K562 (cell line): ENCODE measurements at regions not wholly inside any gene's neighbourhood (a gene's known extent, or its start where the extent isn't known, plus 50 kb on each side); places are given as distances from the start of the nearest gene placed in this dataset.

ENCODE experiments used
- ATF7 ChIP-seq: fragments of 450-650 bp; IDR thresholded peaks from 2 replicates; pipeline ENCODE4 v1.7.1; 2014; ENCODE audit warnings: mild to moderate bottlenecking, moderate library complexity
- CBFB ChIP-seq: sonication (generic); formaldehyde crosslinking; IDR thresholded peaks from 2 replicates; pipeline ENCODE4 v1.4.0; 2020; ENCODE audit warnings: mild to moderate bottlenecking, missing genetic modification reagents
- EHMT2 ChIP-seq: fragments of 450-650 bp; IDR thresholded peaks from 2 replicates; pipeline ENCODE4 v1.6.1; 2018; ENCODE audit warnings: antibody characterized with exemption
- HDAC6 ChIP-seq: IDR thresholded peaks from 2 replicates; pipeline ENCODE4 v1.6.1; 2012; ENCODE audit warnings: low read depth, mild to moderate bottlenecking, control low read depth, inconsistent platforms, low read length, moderate library complexity
- MAZ ChIP-seq, 2 experiments: fragments of 450-650 bp in 1 of 2; sonication (generic) in 1 of 2; formaldehyde crosslinking; IDR thresholded peaks in 1 of 2; conservative IDR thresholded peaks in 1 of 2; 2 replicates each; pipeline versions ENCODE4 v1.4.0 to v1.5.0; 2020; ENCODE audit warnings: mild to moderate bottlenecking in 1 of 2, missing genetic modification reagents in 1 of 2
- MTA2 ChIP-seq: fragments of 450-650 bp; IDR thresholded peaks from 2 replicates; pipeline ENCODE4 v1.6.1; 2016; ENCODE audit warnings: low read depth
- NCOR1 ChIP-seq: fragments of 450-650 bp; IDR thresholded peaks from 2 replicates; pipeline ENCODE4 v1.6.1; 2016; ENCODE audit warnings: mild to moderate bottlenecking, moderate library complexity
- NFIC ChIP-seq: fragments of 450-650 bp; IDR thresholded peaks from 2 replicates; pipeline ENCODE4 v1.6.1; 2017; ENCODE audit warnings: mild to moderate bottlenecking, inconsistent platforms
- POLR3A ChIP-seq: IDR thresholded peaks from 2 replicates; pipeline ENCODE4 v1.6.1; 2011; ENCODE audit warnings: borderline replicate concordance, mild to moderate bottlenecking, moderate library complexity; ENCODE audit not compliant: insufficient read length, insufficient read depth; ENCODE audit errors: extremely low read depth
- PURB ChIP-seq: sonication (generic); formaldehyde crosslinking; IDR thresholded peaks from 2 replicates; pipeline ENCODE4 v1.9.0; 2021; ENCODE audit warnings: low read depth, mild to moderate bottlenecking, missing genetic modification reagents
- SMAD4 ChIP-seq: fragments of 250-450 bp; sonication (Bioruptor Pico); conservative IDR thresholded peaks from 2 replicates; pipeline ENCODE4 v1.8.0; 2021; ENCODE audit warnings: inconsistent platforms, mild to moderate bottlenecking, moderate library complexity
- SPI1 ChIP-seq: IDR thresholded peaks from 2 replicates; pipeline ENCODE4 v1.6.1; 2011; ENCODE audit warnings: low read depth, low read length, control low read depth, borderline replicate concordance
- ZNF24 ChIP-seq: fragments of 450-650 bp; IDR thresholded peaks from 2 replicates; pipeline ENCODE4 v1.6.1; 2016
- ZNF589 ChIP-seq: fragments of 200-800 bp; sonication (Bioruptor generic); IDR thresholded peaks from 2 replicates; pipeline ENCODE4 v1.6.1; 2016; ENCODE audit warnings: low read depth, missing genetic modification characterization, missing compliant biosample characterization
- TF ChIP-seq, protein P1 (sequence below): fragments of 250-450 bp; sonication (Bioruptor Pico); IDR thresholded peaks from 2 replicates; pipeline ENCODE4 v1.9.0; 2021; ENCODE audit warnings: mild to moderate bottlenecking, inconsistent platforms
- TF ChIP-seq, protein P2 (sequence below): fragments of 450-650 bp; IDR thresholded peaks from 2 replicates; pipeline ENCODE4 v1.6.1; 2016; ENCODE audit warnings: missing biosample characterization, missing genetic modification characterization
- TF ChIP-seq, protein P3 (sequence below): fragments of 450-650 bp; IDR thresholded peaks from 2 replicates; pipeline ENCODE4 v1.6.1; 2018; ENCODE audit not compliant: partially characterized antibody
- TF ChIP-seq, protein P4 (sequence below): sonication (generic); formaldehyde crosslinking; IDR thresholded peaks from 2 replicates; pipeline ENCODE4 v1.4.0; 2020; ENCODE audit warnings: mild to moderate bottlenecking, missing genetic modification reagents

DNA sequence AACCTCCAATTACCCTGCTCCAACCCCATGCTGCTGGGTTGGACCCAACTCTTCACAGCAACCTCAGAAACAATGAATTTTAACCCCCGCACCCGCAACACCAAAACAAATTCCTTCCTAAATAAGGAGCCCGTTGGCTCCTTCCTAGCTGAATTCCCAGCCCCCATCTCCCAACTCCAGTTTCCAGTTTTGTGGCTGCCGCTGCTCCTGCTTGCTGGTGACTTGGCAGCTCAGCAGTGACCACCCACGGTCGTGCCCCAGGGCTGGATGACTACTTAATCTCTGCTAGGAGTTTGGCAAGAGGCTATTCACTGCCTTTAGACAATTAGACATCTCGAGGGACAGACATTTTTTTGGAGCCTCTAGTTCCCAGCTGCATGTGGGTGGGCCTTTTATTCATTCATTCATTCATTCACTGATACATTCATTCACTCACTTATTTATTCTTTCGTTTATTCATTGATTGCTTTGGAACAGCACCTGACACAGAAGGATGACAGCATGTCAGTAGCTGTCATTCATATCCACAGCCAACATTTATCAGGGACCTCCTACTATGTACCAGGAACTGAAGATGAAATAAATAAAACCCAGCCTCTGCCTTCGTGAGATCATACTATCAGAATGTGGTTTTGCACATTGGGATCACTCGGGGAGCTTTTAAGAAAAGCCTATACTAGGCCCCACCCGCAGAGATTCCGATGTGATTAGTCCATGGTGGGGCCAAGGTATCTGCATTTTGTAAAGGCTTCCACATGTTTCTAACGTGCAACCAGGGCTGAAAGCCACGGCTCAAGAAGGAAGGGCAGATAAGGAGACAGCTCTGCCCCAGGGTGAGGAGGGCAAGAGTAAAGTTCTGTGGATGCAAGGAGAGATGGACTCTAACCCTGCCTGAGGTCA is 256.5 kb downstream of the SHQ1 start (continued):
- TF ChIP-seq, protein P1, sequence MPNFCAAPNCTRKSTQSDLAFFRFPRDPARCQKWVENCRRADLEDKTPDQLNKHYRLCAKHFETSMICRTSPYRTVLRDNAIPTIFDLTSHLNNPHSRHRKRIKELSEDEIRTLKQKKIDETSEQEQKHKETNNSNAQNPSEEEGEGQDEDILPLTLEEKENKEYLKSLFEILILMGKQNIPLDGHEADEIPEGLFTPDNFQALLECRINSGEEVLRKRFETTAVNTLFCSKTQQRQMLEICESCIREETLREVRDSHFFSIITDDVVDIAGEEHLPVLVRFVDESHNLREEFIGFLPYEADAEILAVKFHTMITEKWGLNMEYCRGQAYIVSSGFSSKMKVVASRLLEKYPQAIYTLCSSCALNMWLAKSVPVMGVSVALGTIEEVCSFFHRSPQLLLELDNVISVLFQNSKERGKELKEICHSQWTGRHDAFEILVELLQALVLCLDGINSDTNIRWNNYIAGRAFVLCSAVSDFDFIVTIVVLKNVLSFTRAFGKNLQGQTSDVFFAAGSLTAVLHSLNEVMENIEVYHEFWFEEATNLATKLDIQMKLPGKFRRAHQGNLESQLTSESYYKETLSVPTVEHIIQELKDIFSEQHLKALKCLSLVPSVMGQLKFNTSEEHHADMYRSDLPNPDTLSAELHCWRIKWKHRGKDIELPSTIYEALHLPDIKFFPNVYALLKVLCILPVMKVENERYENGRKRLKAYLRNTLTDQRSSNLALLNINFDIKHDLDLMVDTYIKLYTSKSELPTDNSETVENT (CRISPR knock-in tag) = no peak
- TF ChIP-seq ZNF24 (peak; percentile 83), EHMT2 (peak; percentile 28; the same call in 1 of the 2 replicates), PURB (CRISPR knock-in tag) (no peak), SPI1 (no peak), CBFB (CRISPR knock-in tag) (no peak), HDAC6 (no peak), ZNF589 (CRISPR knock-in tag) (0 out of 2 replicates have a peak, but pooled peaks have one; percentile 47), ATF7 (0 out of 2 replicates have a peak, but pooled peaks have one; percentile 16), MTA2 (no peak), NFIC (0 out of 2 replicates have a peak, but pooled peaks have one; percentile 15), MAZ (CRISPR knock-in tag; conservative IDR thresholded peaks at IDR 0.05 in 1 of 2, IDR thresholded peaks at IDR 0.05 in 1 of 2) (no peak; a peak in 1 of 4 replicates), SMAD4 (peak; percentile 40; the same call in 1 of the 2 replicates), NCOR1 (peak; percentile 25; the same call in 1 of the 2 replicates), POLR3A (no peak)
- TF ChIP-seq, protein P2, sequence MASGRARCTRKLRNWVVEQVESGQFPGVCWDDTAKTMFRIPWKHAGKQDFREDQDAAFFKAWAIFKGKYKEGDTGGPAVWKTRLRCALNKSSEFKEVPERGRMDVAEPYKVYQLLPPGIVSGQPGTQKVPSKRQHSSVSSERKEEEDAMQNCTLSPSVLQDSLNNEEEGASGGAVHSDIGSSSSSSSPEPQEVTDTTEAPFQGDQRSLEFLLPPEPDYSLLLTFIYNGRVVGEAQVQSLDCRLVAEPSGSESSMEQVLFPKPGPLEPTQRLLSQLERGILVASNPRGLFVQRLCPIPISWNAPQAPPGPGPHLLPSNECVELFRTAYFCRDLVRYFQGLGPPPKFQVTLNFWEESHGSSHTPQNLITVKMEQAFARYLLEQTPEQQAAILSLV (tag) = no peak
- TF ChIP-seq, protein P3, sequence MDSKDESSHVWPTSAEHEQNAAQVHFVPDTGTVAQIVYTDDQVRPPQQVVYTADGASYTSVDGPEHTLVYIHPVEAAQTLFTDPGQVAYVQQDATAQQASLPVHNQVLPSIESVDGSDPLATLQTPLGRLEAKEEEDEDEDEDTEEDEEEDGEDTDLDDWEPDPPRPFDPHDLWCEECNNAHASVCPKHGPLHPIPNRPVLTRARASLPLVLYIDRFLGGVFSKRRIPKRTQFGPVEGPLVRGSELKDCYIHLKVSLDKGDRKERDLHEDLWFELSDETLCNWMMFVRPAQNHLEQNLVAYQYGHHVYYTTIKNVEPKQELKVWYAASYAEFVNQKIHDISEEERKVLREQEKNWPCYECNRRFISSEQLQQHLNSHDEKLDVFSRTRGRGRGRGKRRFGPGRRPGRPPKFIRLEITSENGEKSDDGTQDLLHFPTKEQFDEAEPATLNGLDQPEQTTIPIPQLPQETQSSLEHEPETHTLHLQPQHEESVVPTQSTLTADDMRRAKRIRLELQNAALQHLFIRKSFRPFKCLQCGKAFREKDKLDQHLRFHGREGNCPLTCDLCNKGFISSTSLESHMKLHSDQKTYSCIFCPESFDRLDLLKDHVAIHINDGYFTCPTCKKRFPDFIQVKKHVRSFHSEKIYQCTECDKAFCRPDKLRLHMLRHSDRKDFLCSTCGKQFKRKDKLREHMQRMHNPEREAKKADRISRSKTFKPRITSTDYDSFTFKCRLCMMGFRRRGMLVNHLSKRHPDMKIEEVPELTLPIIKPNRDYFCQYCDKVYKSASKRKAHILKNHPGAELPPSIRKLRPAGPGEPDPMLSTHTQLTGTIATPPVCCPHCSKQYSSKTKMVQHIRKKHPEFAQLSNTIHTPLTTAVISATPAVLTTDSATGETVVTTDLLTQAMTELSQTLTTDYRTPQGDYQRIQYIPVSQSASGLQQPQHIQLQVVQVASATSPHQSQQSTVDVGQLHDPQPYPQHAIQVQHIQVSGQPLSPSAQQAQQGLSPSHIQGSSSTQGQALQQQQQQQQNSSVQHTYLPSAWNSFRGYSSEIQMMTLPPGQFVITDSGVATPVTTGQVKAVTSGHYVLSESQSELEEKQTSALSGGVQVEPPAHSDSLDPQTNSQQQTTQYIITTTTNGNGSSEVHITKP = no peak
- TF ChIP-seq, protein P4, sequence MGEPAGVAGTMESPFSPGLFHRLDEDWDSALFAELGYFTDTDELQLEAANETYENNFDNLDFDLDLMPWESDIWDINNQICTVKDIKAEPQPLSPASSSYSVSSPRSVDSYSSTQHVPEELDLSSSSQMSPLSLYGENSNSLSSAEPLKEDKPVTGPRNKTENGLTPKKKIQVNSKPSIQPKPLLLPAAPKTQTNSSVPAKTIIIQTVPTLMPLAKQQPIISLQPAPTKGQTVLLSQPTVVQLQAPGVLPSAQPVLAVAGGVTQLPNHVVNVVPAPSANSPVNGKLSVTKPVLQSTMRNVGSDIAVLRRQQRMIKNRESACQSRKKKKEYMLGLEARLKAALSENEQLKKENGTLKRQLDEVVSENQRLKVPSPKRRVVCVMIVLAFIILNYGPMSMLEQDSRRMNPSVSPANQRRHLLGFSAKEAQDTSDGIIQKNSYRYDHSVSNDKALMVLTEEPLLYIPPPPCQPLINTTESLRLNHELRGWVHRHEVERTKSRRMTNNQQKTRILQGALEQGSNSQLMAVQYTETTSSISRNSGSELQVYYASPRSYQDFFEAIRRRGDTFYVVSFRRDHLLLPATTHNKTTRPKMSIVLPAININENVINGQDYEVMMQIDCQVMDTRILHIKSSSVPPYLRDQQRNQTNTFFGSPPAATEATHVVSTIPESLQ (CRISPR knock-in tag) = no peak
